ENCODE measurements at regions not wholly inside any gene's neighbourhood (a gene's known extent, or its start where the extent isn't known, plus 50 kb on each side); places are given as distances from the start of the nearest gene placed in this dataset.

DNA sequence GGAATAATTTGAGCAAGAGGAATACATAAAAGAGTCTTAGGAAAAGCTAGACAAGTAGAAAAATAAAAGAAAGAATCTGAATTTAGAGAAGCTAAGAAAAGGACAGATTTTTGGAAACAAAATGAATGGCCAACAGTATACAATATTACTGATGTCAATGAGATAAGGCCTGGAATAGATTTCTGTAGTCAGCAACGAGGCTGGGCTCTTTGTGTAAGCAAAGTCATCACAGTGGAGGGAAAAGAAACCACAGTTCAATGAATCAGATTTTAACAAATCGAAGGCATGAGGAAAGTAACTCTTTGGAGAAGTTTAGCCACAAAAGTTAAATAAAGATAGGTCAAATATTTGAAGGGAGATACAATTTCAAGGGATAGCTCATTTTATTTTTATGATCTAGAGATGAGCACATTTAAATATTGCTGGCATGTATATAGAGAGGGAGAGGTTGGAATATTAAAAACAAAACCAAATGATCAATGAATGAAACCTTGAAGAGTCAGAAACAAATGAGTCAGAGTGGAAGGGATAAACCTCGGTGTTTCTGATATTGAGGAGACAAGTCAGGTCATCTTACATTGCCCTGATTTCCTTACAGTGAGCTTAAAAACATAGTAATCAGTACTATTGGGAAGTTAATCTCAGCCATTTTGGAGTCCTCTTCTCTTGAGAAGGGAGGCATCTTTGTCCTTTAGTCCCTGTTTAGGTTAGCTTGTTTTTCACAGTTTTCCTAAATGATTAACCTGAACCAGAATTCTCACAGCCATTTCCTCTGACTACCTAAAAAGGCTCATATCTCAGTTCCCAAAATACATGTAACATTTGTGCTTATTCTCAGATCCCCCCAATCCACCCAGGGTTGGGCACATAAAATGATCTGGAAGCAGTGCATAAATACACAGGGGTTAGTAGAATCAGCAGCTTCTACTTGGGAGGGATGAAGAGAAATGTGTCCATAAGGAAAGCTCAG lies 620.0 kb upstream of the B3GALT2 start:
- no peak for TF ChIP-seq EZH2phosphoT487 (IDR thresholded peaks at IDR 0.05; ENCODE audit: borderline replicate concordance, low read length)
- TF ChIP-seq, protein P1, sequence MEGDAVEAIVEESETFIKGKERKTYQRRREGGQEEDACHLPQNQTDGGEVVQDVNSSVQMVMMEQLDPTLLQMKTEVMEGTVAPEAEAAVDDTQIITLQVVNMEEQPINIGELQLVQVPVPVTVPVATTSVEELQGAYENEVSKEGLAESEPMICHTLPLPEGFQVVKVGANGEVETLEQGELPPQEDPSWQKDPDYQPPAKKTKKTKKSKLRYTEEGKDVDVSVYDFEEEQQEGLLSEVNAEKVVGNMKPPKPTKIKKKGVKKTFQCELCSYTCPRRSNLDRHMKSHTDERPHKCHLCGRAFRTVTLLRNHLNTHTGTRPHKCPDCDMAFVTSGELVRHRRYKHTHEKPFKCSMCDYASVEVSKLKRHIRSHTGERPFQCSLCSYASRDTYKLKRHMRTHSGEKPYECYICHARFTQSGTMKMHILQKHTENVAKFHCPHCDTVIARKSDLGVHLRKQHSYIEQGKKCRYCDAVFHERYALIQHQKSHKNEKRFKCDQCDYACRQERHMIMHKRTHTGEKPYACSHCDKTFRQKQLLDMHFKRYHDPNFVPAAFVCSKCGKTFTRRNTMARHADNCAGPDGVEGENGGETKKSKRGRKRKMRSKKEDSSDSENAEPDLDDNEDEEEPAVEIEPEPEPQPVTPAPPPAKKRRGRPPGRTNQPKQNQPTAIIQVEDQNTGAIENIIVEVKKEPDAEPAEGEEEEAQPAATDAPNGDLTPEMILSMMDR (IDR thresholded peaks at IDR 0.05; ENCODE audit: low read depth, low read length, poor library complexity, severe bottlenecking), result no peak
